Stimulated activated naive B cell treated with anti-CD40 and anti-IgM and Interleukin-4, amounts not matched to agents 10 μg/mL and 1 μg/mL and 100 μg/mL, for 72 hours (primary cell): ENCODE measurements at regions not wholly inside any gene's neighbourhood (a gene's known extent, or its start where the extent isn't known, plus 50 kb on each side); places are given as distances from the start of the nearest gene placed in this dataset.

Experiments used
- ATAC-seq, 2 donors: fragments of 150-1000 bp; cut with Tn5 transposase; replicated peaks; 2 replicates each; pipeline ENCODE4 v1.10.0; 2021; ENCODE audit warnings: moderate library complexity in 1 of 2
- DNase-seq: peaks from one replicate; pipeline ENCODE4 v3.0.0; 2021
- H3K27ac Mint-ChIP-seq: one replicate; pipeline ENCODE4 v1.8.0; 2022; ENCODE audit warnings: mild to moderate bottlenecking, mixed read lengths
- H3K27me3 Mint-ChIP-seq, 2 donors: one replicate each; pipeline ENCODE4 v1.8.0; 2022; ENCODE audit warnings: mixed read lengths in 2 of 2
- H3K36me3 Mint-ChIP-seq, 2 donors: one replicate each; pipeline ENCODE4 v1.8.0; 2022; ENCODE audit warnings: mixed read lengths in 2 of 2, mild to moderate bottlenecking in 1 of 2
- H3K4me1 Mint-ChIP-seq, 2 donors: one replicate each; pipeline ENCODE4 v1.8.0; 2022; ENCODE audit warnings: mixed read lengths in 2 of 2, mild to moderate bottlenecking in 1 of 2
- H3K4me3 Mint-ChIP-seq, 2 donors: one replicate each; pipeline ENCODE4 v1.8.0; 2022; ENCODE audit warnings: mild to moderate bottlenecking in 2 of 2, mixed read lengths in 2 of 2, moderate library complexity in 1 of 2
- H3K9me3 Mint-ChIP-seq, 2 donors: one replicate each; pipeline ENCODE4 v1.8.0; 2022; ENCODE audit warnings: mixed read lengths in 2 of 2, mild to moderate bottlenecking in 1 of 2

DNA sequence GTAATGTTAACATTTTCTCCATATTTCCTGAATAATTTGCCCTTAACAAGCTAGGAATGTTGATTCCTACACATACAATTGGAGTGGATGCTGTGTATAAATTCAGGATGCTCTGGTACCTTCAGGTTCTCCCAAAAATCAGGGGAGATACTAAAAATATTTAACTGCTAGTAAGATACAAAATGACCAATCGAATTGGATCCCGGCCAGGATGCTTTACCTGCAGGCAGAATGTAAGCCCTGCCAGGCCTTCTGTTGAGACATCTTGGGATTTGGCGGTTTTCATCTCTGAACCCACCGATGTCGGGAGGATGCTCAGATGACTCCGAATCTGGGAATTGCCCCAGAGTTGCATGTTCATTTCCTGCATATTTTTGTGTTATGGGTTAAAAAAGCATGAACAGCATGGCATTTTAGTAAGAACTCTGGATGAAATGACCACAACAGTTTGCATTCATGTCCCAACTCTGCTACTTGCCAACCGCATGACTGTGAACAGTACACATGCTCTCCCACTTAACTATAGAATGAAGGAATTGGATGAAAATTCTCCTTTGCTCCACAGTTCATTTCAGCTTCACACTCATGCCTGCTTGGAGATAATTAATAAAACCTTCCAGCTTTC lies 241.4 kb upstream of the TBL1XR1 start:
- Mint-ChIP-seq H3K9me3 (no peaks in the 10 kb centered on the region), H3K36me3 (no peaks in the 10 kb centered on the region), H3K27me3 (no peaks in the 10 kb centered on the region), H3K4me3 (no peak overlapping the region), H3K4me1 (peaks cover 11 to 21% of the 10 kb centered on the region in 2 donors), H3K27ac (no peak overlapping the region)
- DNase-seq (no peak), ATAC-seq (no peak)

DNA sequence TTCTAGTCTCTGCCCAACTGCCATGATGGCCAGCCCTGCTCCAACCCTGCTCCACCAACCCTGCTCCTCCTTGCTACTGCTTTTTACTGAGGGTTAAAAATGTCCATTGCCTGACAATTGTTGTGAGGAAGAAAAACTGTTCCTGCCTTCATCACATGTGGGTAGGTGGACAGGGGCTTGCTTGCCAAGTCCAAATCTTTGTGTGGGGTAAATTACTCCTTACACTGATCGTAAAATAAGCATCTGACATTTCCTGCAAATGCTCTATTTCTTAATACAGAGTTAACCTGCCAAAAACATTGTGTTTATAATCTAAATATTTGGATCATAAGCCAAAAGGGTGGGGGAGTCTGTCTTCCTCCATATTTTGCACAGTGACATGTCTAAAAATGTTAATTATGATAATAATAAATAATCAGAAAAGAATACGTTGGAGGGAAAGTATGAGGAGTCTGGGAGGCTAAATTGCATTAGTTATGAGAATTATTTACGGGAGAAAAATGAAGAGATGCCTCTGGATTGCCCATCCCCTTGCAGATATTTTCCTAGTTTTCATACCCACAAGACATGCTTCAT lies 242.5 kb upstream of the TBL1XR1 start:
- no peaks in the 10 kb centered on the region for H3K9me3 Mint-ChIP-seq
- peaks cover 13 to 25% of the 10 kb centered on the region in 2 donors for H3K4me1 Mint-ChIP-seq
- H3K27me3 Mint-ChIP-seq, result no peaks in the 10 kb centered on the region
- ATAC-seq (no peak), DNase-seq (no peak)
- H3K36me3 Mint-ChIP-seq, result no peaks in the 10 kb centered on the region
- no peak overlapping the region for H3K27ac Mint-ChIP-seq
- no peak overlapping the region for H3K4me3 Mint-ChIP-seq

DNA sequence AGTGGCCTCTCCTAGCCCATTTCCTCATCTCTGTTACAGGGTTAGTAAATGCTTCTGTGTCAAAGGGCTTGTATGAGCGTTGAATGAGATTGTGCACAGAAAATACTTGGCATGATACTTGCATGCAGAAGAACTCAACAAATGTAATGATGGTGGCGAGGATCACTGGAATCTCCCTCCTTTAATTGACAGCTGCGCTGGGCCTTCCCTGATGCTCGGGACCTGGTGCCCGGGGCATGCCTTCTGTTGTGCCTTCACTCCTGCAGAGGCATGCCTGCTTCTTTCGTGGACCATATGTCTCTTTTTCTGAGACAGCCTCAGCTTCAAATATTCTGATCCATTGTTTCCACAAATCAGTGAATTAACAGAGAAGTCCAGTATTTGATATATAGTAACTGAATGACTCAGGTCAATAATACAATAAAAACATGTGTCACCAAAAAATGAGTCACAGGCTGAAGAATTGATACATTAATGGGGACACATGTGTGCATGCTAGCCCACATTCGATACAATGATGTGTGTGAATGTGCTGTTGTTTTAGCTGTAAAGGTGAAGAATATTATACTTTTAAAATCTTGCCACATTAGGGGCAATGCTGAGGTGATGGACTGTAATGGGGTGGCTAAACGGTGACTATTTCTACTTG lies 243.3 kb upstream of the TBL1XR1 start:
- Mint-ChIP-seq H3K27ac (no peak overlapping the region), H3K27me3 (no peaks in the 10 kb centered on the region), H3K36me3 (no peaks in the 10 kb centered on the region), H3K4me1 (peaks cover 13 to 25% of the 10 kb centered on the region in 2 donors), H3K9me3 (no peaks in the 10 kb centered on the region), H3K4me3 (no peak overlapping the region)
- no peak for DNase-seq
- no peak for ATAC-seq

DNA sequence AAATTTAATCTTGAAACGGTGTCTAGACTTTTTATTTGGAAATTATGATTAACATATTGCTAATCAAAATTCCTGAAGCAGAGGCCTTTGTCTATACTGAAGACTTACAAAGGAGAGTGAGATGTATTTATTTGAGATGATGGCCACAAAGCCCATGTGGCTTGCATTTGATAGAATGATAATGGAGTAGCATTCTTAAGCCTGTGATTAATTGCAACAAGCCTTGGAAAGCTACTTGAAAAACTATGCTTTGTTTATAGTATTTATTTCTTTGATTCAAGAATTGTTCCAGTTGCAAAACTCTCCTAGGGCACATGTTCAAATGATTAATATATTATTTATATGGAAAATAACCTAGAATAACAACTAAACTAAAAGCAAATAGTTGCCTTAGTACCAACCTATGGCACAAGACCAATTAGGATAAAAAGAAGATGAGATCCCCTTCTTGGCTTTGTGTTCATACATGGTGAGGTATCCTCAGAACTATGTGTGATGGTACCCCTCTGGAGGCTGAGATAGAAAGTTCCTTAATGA lies 244.1 kb upstream of the TBL1XR1 start:
- H3K27me3 Mint-ChIP-seq, result no peaks in the 10 kb centered on the region

DNA sequence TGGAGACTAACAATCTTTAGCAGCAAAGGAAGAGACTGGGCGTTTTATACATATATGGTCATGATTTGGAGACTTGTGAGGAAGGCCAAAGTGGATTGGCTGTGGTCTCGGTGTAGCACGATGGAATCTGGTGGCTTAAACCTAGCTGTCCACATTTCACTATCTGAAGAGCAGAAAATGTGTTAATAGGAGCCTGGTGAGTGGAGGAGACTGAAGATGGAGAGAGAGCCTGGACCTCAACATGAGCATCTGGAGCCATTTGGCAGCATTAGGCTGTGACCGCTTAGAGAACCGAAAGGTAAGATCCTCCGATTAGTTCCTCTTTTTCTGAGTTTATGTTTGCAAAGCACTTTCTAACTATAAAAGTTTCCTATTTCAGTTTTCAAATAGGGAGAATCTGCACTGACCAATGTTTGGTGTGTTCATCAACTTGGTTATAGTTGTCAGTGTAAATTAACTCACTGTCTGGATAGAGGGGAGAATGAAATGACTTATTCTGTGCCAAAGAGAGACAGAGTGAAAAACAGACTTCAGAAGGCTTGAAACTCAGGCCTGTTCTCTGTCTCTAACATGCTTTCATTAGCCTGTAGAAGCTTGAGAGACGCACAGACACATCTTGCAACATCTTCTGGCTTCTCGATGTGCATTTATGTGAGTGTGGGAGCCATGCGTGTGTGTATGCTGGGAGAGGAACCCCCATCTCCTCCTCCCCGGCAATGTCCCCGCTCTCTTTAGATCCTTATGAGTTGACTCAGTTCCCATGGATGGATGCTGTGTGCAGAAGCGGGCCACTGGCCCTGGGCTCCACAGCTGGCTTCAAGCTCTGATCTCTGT lies 244.7 kb upstream of the TBL1XR1 start:
- peak; percentile 97 to 98 for ATAC-seq
- peak; percentile 58 for DNase-seq
- peak overlapping the region; percentile 85 for H3K27ac Mint-ChIP-seq
- peaks cover 13 to 25% of the 10 kb centered on the region in 2 donors for H3K4me1 Mint-ChIP-seq
- H3K9me3 Mint-ChIP-seq, result no peaks in the 10 kb centered on the region
- H3K4me3 Mint-ChIP-seq, result no peak overlapping the region
- no peaks in the 10 kb centered on the region for H3K36me3 Mint-ChIP-seq
- no peaks in the 10 kb centered on the region for H3K27me3 Mint-ChIP-seq

More for the DNA sequence above, 244.1 kb upstream of the TBL1XR1 start:
- H3K9me3 Mint-ChIP-seq, result no peaks in the 10 kb centered on the region
- ATAC-seq (no peak), DNase-seq (no peak)
- peaks cover 13 to 25% of the 10 kb centered on the region in 2 donors for H3K4me1 Mint-ChIP-seq
- H3K27ac Mint-ChIP-seq, result peak overlapping the region; percentile 85
- H3K36me3 Mint-ChIP-seq, result no peaks in the 10 kb centered on the region
- H3K4me3 Mint-ChIP-seq, result no peak overlapping the region

DNA sequence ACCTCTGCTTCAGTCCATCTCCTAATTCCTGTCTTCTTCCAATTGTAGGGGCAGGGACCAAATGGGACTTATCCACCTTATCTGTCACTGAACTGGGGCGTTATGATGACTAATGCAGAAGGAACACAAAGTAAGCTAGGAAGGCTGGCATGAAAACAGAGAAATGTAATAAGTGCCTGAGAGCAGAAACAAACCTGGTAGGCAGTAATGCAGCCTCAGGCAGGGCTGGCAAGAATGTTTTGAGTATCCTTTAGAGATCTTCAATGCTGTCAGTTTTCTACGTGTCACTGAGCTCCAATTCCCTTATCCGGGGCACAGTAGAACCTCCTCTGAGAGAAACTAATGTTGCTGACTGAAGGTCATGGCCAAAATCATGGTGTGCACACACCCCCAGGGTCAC lies 246.2 kb upstream of the TBL1XR1 start:
- no peak for DNase-seq
- Mint-ChIP-seq H3K27ac (no peak overlapping the region), H3K4me1 (peaks cover 16 to 35% of the 10 kb centered on the region in 2 donors), H3K4me3 (no peak overlapping the region), H3K36me3 (no peaks in the 10 kb centered on the region), H3K27me3 (no peaks in the 10 kb centered on the region), H3K9me3 (no peaks in the 10 kb centered on the region)
- ATAC-seq, result no peak

DNA sequence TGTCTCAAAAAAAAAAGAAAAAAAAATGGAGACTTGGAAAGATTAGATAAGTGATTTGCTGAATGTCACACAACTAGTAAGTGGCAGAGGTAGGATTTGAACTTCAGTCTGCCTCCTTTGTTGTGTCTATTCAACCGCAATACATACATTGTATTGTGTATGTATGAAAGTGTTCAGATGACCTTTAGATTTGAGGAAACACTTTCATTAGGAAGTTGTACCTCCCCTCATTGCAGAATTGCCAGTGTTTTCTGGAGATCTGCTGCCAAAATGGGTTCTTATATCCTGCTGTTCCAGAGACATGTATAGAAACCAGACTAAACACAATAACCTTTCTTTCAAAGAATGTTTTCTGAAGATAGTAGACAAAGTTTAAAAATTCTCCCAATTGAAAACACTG lies 247.4 kb upstream of the TBL1XR1 start:
- ATAC-seq, result no peak
- H3K36me3 Mint-ChIP-seq, result no peaks in the 10 kb centered on the region

DNA sequence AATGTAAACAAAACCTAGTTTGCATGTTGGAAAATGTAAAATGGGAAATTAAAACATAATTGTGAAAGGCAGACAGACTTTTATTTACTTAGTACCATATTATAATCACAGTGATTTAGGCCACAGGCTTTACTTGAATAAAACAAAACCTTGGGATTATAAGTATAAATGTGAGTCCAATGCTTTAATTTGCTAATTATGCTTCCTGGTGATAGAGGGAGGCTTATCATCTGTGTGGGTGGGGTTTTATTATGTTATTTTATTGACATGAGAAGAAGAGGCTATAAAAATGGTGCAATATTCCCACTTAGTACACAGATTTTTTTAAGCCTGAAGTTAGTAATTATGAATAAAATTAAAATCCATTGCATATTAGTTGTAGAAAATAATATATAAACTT lies 248.3 kb upstream of the TBL1XR1 start:
- DNase-seq, result no peak
- peaks cover 23 to 48% of the 10 kb centered on the region in 2 donors for H3K4me1 Mint-ChIP-seq
- ATAC-seq, result no peak
- H3K36me3 Mint-ChIP-seq, result no peaks in the 10 kb centered on the region
- H3K27me3 Mint-ChIP-seq, result no peaks in the 10 kb centered on the region
- H3K27ac Mint-ChIP-seq, result no peak overlapping the region
- H3K4me3 Mint-ChIP-seq, result no peak overlapping the region
- no peaks in the 10 kb centered on the region for H3K9me3 Mint-ChIP-seq

More for the DNA sequence above, 247.4 kb upstream of the TBL1XR1 start:
- no peak for DNase-seq
- Mint-ChIP-seq H3K4me3 (no peak overlapping the region), H3K27me3 (no peaks in the 10 kb centered on the region), H3K27ac (no peak overlapping the region), H3K9me3 (no peaks in the 10 kb centered on the region), H3K4me1 (peaks cover 22 to 47% of the 10 kb centered on the region in 2 donors)

DNA sequence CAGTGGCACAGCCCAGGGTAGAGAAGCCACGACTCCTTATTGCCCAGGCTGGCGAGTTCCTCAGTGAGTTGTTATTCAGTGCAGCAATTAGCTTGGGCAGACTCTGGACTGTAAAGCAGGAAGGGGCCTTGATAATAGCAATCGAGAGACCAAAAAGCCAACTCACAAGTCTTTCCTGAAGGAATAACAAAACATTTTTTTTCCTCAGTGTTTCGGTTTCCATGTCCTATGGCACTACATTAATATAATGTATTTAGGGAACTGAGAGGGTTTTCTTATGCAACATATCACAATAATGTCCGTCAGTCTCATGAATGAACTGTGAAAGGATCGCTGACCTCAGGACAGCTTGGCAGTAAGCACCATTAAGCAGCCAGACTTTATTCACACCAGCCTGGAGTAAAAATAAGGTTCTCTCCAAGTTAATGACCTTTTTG lies 248.9 kb upstream of the TBL1XR1 start:
- Mint-ChIP-seq H3K27ac (no peak overlapping the region), H3K27me3 (no peaks in the 10 kb centered on the region), H3K4me3 (no peak overlapping the region), H3K4me1 (peaks cover 23 to 48% of the 10 kb centered on the region in 2 donors), H3K9me3 (no peaks in the 10 kb centered on the region), H3K36me3 (no peaks in the 10 kb centered on the region)
- DNase-seq (no peak), ATAC-seq (no peak)

DNA sequence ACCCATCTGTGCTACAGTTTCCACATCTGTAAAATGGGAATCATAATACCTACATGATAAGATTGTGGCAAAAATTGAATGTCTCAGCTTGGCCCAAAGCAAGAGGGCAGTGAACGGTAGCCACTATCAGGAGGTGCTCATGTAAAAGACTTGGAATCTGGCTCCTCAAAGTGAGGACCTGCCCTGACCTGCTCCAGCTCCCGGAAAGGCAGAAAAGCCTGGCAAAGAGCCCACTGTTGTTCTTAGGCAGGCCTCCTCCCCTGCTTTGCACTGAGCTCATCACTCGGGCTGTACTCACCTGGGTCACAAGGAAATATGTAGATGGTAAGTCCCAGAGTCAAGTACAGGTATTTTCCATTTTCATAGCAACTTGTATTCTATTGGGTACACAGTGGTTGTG lies 250.7 kb upstream of the TBL1XR1 start:
- H3K36me3 Mint-ChIP-seq, result no peaks in the 10 kb centered on the region
- ATAC-seq (no peak), DNase-seq (no peak)
- no peaks in the 10 kb centered on the region for H3K27me3 Mint-ChIP-seq
- no peaks in the 10 kb centered on the region for H3K9me3 Mint-ChIP-seq
- peaks cover 13 to 34% of the 10 kb centered on the region in 2 donors for H3K4me1 Mint-ChIP-seq
- H3K27ac Mint-ChIP-seq, result peak overlapping the region; percentile 47
- H3K4me3 Mint-ChIP-seq, result no peak overlapping the region

DNA sequence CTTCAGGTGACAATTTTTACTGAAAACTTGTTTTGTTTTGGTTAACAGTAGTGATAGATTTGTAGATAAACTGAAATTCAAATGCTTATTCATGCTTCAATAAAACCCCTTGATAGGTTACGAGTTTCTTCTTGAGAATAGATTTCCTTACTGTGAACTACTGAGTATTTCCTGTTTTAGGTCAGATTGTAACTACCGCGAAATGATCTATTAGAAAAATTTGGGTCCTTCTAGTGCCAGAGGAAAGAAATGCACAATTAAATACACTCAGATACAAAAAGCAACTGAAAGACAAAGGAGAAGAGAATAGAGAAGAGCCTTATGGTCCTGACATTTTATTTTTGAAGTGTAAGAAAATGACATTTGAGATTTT lies 251.7 kb upstream of the TBL1XR1 start:
- H3K4me1 Mint-ChIP-seq, result peaks cover 11 to 24% of the 10 kb centered on the region in 2 donors
- H3K27ac Mint-ChIP-seq, result peak overlapping the region; percentile 68
- H3K36me3 Mint-ChIP-seq, result no peaks in the 10 kb centered on the region
- no peak for DNase-seq
- peak; percentile 77 to 88 for ATAC-seq
- peak overlapping the region; percentile 11 to 70 for H3K4me3 Mint-ChIP-seq
- no peaks in the 10 kb centered on the region for H3K27me3 Mint-ChIP-seq
- H3K9me3 Mint-ChIP-seq, result no peaks in the 10 kb centered on the region

DNA sequence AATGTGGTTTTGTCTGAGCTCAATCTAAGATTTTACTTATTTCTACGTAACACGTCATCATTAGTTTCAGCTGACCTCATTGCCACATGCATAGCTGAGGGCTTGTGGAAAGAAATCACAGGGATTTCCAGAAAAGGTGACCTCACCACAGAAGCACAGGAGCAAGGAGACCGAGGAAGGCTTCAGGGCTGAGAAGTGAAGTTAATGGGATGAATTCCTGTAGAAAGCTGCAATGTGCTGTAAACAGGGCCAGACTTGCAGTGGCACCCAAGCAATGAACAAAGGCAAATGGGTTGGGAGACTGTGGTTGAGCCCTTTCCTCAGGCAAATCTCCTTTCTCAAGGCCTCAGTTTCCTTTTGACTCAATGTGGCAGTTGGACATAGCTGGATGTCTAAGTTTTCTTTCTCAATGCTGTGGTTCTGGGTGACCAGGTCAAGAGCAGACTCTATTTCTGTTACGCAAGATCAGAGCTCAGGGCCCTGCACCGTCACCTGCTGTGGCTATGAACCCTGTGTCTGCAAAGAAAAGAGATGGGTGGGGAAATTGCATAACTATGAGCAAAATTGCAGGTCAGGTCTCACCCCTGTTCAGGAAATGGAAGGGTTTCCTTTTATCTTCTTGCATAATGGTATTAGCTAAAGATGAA lies 252.2 kb upstream of the TBL1XR1 start:
- no peaks in the 10 kb centered on the region for H3K27me3 Mint-ChIP-seq
- H3K4me3 Mint-ChIP-seq, result peak overlapping the region; percentile 11 to 70
- H3K36me3 Mint-ChIP-seq, result no peaks in the 10 kb centered on the region
- ATAC-seq, result peak; percentile 76 to 80
- H3K4me1 Mint-ChIP-seq, result peaks cover 11 to 23% of the 10 kb centered on the region in 2 donors
- DNase-seq, result peak; percentile 19
- peak overlapping the region; percentile 68 for H3K27ac Mint-ChIP-seq
- H3K9me3 Mint-ChIP-seq, result no peaks in the 10 kb centered on the region

DNA sequence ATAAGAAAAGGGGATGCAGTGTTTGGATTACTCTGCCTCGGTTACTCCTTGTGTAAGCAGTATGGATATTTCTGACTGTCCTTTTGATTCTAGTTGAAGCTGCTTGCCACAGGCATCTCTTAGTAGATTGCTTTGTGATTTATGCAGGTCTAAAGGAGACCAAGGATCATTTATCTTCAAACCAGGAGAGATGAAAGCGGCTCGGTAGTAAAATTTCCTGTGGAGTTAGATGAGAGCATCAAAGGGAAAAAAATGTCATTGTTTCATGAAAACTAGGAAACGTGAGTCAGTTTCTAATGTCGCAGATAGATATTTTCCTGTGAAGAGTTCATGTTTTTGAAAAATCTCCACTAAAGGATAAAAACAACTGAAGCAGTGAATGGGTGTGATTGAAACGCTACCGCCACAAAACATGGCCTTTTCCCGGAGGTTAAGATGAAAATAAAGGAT lies 254.0 kb upstream of the TBL1XR1 start:
- DNase-seq (no peak), ATAC-seq (no peak)
- Mint-ChIP-seq H3K36me3 (no peaks in the 10 kb centered on the region), H3K4me1 (peaks cover 11 to 23% of the 10 kb centered on the region in 2 donors), H3K4me3 (no peak overlapping the region), H3K27me3 (no peaks in the 10 kb centered on the region), H3K27ac (no peak overlapping the region), H3K9me3 (no peaks in the 10 kb centered on the region)
